Erythroblast (primary cell): ENCODE measurements at regions not wholly inside any gene's neighbourhood (a gene's known extent, or its start where the extent isn't known, plus 50 kb on each side); places are given as distances from the start of the nearest gene placed in this dataset.
A peak's percentile ranks its signal among the peaks of the same experiment; 100 is the strongest.

Experiments
- DNase-seq, 2 experiments: peaks; one replicate each; lab custom pipeline; 2025; lab: John Stamatoyannopoulos, UW
- GATA1 ChIP-seq: IDR thresholded peaks from 2 replicates; pipeline ENCODE4 v1.6.1; 2011; ENCODE audit warnings: low read depth, mild to moderate bottlenecking, control low read depth, low read length, moderate library complexity
- POLR2A ChIP-seq: IDR thresholded peaks from 2 replicates; pipeline ENCODE4 v1.6.1; 2011; ENCODE audit warnings: mild to moderate bottlenecking, low read length

DNA sequence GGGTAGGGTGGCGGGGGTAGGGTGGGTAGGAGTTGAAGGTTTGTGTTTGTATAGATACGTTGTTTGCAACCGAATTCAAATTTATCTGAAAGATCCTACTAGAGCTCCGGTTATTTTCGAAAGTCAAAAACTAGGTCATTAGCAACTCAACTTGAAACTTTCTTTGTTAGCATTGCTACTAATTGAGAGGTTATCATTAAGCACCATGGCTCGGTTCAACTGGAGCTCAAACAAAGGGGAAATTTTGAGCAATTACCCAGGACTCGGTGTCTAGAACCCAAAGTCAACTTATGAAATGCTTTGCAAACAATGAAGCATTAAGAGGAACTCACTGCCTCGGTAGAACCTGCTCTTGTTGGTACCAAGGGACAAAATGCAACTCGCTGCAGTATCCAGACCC lies 207.7 kb downstream of the BCAT1 start:
- no peak for DNase-seq

DNA sequence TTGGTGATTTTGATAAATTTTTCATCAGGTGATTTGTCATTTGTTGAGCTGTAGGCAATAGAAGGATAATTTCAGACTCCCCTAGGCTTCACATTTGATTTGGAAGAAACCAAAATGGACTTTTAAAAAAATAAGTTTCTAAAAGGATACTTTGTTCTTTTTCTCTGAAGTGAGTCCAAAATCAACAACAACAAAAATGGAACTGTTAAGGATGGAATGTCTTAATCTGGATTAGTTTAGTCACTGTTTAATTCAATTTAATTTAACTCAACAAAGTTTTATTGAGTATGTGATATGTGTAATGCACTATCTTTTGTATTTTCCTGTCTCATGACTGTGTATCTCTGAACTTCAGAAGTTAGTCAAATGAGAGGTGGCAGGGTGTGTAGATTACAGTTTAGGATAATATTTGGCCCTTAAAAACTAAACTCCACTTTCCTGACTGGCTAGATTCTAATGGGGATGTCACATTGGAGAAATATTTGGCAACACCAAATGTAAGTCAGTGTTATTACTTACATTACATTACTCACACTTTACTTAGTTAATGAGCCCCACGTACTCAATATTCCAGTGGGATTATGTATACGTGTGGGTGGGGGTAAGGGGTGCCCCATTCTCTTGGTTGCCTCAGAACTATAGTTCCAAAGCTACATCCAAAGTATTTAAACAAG lies 209.7 kb downstream of the BCAT1 start:
- DNase-seq: peak; percentile 2 to 14
- no peak for TF ChIP-seq POLR2A
- no peak for TF ChIP-seq GATA1

More for the DNA sequence above, 207.7 kb downstream of the BCAT1 start:
- TF ChIP-seq POLR2A (no peak), GATA1 (no peak)

- TF ChIP-seq POLR2A (no peak), GATA1 (no peak)
- DNase-seq: no peak
These were observed 210.5 kb downstream of the BCAT1 start for GRCh38 chr12:24738441-24738840.

DNA sequence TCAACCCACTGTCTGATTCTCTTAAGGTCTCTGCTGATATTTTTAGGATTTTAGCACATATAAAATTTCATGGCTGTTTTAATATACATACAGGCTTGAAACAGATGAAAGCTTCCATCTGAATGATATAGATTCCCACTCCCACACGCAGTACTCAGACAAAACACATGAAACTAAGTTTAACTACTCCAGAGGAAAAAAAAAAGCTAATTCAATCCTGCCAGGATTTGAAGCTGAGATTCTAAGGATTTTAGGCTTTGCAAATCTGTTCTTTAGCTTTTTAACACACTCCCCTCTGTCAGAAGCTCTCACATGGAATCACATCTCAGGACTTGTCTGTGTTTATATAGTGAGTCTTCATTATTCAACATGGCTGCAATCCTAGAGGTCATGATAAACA lies 217.3 kb downstream of the BCAT1 start:
- TF ChIP-seq GATA1 (no peak), POLR2A (no peak)

DNA sequence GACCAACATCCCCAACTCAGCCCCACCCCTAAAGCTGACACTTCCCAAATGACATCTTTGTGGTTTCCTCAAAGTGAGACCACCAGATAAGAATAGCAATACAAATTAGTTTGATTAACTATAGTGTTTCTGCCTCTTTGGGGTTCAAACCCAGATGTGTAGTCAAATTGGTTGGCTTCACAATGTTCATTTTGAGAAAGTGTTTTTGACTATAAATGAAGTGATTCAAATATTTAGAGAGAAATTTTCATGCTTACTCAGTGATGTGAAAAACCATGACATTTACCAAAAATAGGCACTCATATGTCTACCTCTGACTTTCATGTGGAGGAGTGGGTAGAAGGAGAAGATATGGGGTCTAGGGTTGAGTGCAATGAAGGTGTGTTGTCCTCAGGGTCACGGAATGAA lies 218.4 kb downstream of the BCAT1 start:
- no peak for TF ChIP-seq POLR2A
- TF ChIP-seq GATA1: no peak
- no peak for DNase-seq

More for the DNA sequence above, 217.3 kb downstream of the BCAT1 start:
- no peak for DNase-seq

GRCh38 chr12:24728826-24729225 lies 220.1 kb downstream of the BCAT1 start:
- DNase-seq: no peak
- no peak for TF ChIP-seq GATA1

- TF ChIP-seq GATA1: no peak
- no peak for TF ChIP-seq POLR2A
These were observed 220.5 kb downstream of the BCAT1 start for GRCh38 chr12:24728366-24728765.

DNA sequence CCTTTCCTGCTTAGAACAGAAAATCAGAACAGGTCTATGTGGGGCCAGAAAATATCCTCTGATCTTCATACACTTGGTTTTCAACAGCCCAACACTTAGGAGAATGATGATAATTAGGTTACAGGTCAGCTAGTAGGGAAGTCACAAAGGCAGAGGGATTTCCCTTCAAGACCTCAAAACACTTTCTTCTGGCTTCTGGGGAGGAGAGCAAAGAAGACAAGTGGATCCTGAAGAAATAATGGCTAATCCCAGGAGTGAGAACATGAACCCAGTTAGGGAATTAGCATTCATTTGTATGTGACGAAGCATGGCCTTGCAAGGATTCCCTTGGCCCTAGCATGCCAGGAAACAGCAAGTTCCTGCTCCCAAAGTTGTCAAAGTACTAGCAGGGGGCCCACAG lies 223.3 kb downstream of the BCAT1 start:
- no peak for DNase-seq
- TF ChIP-seq POLR2A (no peak), GATA1 (no peak)

More at GRCh38 chr12:24728366-24728765, 220.5 kb downstream of the BCAT1 start:
- DNase-seq: peak; percentile 8 to 24

DNA sequence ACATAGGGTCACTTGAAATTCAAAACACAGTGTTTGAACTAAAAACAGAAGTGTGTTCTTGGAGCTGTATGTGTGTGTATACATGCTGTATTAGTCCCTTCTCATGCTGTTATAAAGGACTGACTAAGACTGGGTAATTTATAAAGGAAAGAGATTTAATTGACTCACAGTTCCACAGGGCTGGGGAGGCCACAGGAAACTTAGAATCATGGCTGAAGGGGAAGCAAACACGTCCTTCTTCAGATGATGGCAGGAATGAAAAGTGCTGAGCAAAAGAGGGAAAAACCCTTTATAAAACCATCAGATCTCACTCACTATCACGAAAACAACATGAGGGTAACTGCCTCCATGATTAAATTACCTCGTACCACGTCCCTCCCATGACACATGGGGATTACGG lies 224.1 kb downstream of the BCAT1 start:
- TF ChIP-seq GATA1 (no peak), POLR2A (no peak)
- DNase-seq: no peak

GRCh38 chr12:24723759-24724158 lies 225.1 kb downstream of the BCAT1 start:
- no peak for TF ChIP-seq POLR2A
- TF ChIP-seq GATA1: no peak
- no peak for DNase-seq

DNA sequence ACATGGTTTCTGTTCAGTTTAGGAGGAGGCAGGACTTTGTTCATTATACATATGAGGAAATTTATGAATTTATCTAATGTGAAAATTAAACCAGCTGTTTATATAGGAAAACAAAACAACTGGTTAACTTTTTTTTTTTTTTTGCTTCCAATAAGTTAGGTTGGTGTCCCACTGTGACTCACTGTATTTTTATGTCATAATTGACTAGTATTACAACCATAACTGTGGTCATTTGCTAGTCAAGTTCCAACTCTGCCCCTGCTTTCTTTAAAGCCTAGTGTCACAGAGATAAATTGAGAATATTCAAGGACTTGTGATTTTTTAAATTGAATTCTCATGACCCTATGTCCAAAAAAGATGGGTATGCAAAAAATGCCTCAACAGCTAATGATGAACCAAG lies 227.7 kb downstream of the BCAT1 start:
- no peak for DNase-seq
- TF ChIP-seq GATA1 (no peak), POLR2A (no peak)

DNA sequence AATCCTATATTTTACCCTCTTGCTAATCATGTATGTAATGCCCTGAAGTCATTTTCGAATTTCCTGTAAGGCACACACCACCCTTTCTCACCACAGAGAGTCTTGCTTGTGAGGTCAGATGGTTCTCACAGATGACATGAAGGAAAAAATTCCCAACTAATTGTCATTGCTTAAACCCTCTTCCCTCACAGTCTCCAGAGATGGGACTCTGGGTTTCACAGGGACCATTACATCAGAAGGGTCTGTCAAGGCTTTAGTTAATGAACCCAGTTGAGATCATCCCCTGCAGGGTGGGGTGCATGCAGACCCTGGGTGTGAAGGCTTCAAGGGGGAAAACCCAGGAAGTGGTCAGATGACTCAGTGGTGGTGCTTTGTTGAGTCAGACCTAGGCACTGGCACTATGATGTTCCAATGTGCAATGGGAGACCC lies 229.6 kb downstream of the BCAT1 start:
- TF ChIP-seq GATA1: no peak
- TF ChIP-seq POLR2A: no peak
- DNase-seq: no peak

DNA sequence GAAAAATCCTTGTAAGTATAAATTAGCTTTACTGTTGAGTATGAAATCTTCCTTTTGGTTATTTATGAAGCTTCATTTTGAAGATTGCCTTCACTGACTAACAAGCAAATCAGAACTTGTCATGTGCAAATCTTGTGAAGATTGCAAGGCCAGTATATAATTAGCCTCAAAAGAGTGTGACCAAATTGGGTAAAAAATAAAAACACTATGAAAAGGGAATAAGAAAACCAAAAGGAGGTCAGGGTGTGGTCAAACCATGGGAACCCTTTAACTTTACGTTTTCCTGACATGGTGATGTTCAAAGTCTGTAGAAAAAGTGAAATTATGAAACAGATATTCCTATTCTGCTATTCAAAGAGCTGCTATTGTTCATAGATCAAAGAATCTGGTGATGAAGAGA lies 230.3 kb downstream of the BCAT1 start:
- TF ChIP-seq GATA1 (no peak), POLR2A (no peak)
- DNase-seq: no peak

GRCh38 chr12:24714237-24714636 lies 234.7 kb downstream of the BCAT1 start:
- TF ChIP-seq POLR2A (no peak), GATA1 (no peak)
- no peak for DNase-seq
